ENCODE measurements at regions not wholly inside any gene's neighbourhood (a gene's known extent, or its start where the extent isn't known, plus 50 kb on each side); places are given as distances from the start of the nearest gene placed in this dataset.

DNA sequence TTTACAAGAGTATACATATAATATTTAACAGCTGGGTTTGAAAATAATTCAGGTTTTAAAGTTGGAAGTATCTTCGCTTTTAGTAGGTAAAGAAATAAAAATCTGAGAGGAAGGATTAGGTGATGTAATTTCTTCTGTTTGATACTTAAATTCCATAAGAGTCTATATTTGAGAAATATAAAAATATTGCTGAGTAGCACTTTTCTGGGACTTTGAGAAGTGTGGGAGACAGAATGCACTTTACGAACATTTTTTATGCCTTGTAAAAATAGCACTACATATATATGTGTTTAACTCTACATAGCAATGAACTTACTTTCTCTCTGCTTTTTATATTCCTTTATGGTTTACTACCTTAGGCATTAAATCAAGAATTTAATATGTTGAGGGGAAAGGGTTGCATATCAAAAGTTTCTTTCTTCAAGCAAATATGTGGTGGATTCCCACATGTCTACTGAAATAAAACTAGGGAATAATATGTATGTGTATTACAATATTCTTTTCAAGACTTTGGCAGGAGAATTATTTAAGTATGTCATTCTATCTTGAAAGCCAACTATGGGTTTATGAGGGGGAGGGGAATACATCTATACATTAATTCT, 266.7 kb upstream of the ADAMTS5 start:
- TF ChIP-seq, protein P1, sequence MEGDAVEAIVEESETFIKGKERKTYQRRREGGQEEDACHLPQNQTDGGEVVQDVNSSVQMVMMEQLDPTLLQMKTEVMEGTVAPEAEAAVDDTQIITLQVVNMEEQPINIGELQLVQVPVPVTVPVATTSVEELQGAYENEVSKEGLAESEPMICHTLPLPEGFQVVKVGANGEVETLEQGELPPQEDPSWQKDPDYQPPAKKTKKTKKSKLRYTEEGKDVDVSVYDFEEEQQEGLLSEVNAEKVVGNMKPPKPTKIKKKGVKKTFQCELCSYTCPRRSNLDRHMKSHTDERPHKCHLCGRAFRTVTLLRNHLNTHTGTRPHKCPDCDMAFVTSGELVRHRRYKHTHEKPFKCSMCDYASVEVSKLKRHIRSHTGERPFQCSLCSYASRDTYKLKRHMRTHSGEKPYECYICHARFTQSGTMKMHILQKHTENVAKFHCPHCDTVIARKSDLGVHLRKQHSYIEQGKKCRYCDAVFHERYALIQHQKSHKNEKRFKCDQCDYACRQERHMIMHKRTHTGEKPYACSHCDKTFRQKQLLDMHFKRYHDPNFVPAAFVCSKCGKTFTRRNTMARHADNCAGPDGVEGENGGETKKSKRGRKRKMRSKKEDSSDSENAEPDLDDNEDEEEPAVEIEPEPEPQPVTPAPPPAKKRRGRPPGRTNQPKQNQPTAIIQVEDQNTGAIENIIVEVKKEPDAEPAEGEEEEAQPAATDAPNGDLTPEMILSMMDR (IDR thresholded peaks at IDR 0.05): no peak
- TF ChIP-seq EP300 (IDR thresholded peaks at IDR 0.05): no peak
- TF ChIP-seq POLR2A (IDR thresholded peaks at IDR 0.05): no peak
